HCT116 (cell line): ENCODE measurements at regions not wholly inside any gene's neighbourhood (a gene's known extent, or its start where the extent isn't known, plus 50 kb on each side); places are given as distances from the start of the nearest gene placed in this dataset.

Source experiments
- ATAC-seq: fragments of 200-7000 bp; cut with Tn5 transposase; 2 replicates; pipeline ENCODE4 v1.9.1; 2020; ENCODE audit warnings: mild to moderate bottlenecking, moderate library complexity
- BruUV-seq: library from RNA; stranded (reverse); fragments of 400-500 nt; replicated peaks from 2 replicates; lab custom pipeline; 2021; lab: Mats Ljungman, UMichigan
- CTCF ChIA-PET: fragments of 300-600 bp; sonication (Branson Sonifier 250); formaldehyde crosslinking; loops from one replicate; lab custom pipeline; 2021; ENCODE audit warnings: antibody characterized with exemption; lab: Charles Lee
- POLR2A ChIA-PET: fragments of 300-600, 350-600 bp; sonication (Branson Sonifier 250); formaldehyde crosslinking; loops from one replicate; lab custom pipeline; 2021; ENCODE audit warnings: antibody characterized with exemption; lab: Charles Lee
- RAD21 ChIA-PET, 2 experiments: fragments of 300-600 bp; sonication (Branson Sonifier 250); formaldehyde crosslinking; loops; one replicate each; lab custom pipeline; 2023; ENCODE audit warnings: low total read pairs in 2 of 2; ENCODE audit not compliant: uncharacterized antibody in 2 of 2, unreplicated experiment in 2 of 2, low non-redundant PET in 1 of 2; lab: Charles Lee
- DNase-seq: peaks from one replicate; pipeline ENCODE4 v3.0.0-alpha.2; 2010; ENCODE audit warnings: low read depth, low spot score
- H2AFZ ChIP-seq: fragments of 200-600 bp; shearing (Covaris generic), sonication (generic); 2 replicates; pipeline ENCODE4 v1.6.1; 2017; ENCODE audit warnings: low read depth, mixed run types, mixed read lengths, antibody characterized with exemption, low read length; ENCODE audit not compliant: poor library complexity, severe bottlenecking
- H3K27ac ChIP-seq: 2 replicates; pipeline ENCODE4 v1.5.1; 2012; ENCODE audit warnings: low read depth, low read length
- H3K27me3 ChIP-seq: fragments of 200-600 bp; sonication (generic); 2 replicates; pipeline ENCODE4 v1.6.1; 2016; ENCODE audit warnings: mixed run types, low read length, mixed read lengths; ENCODE audit not compliant: insufficient read depth
- H3K36me3 ChIP-seq, 2 experiments: fragments of 200-500 bp in 1 of 2; fragments of 200-600 bp in 1 of 2; sonication (Bioruptor generic) in 1 of 2; sonication (generic) in 1 of 2; 2 replicates each; pipeline versions ENCODE4 v1.5.1 to v1.6.1; 2014 to 2016; ENCODE audit warnings: low read length in 2 of 2, inconsistent platforms in 1 of 2, mixed read lengths in 1 of 2, mixed run types in 1 of 2; ENCODE audit not compliant: insufficient read depth in 2 of 2, control insufficient read depth in 1 of 2
- H3K4me1 ChIP-seq, 2 experiments: fragments of 200-600 bp in 1 of 2; sonication (generic) in 1 of 2; 2 replicates each; pipeline versions ENCODE4 v1.5.1 to v1.6.1; 2012 to 2017; ENCODE audit warnings: low read length in 2 of 2, inconsistent platforms in 1 of 2, mild to moderate bottlenecking in 1 of 2, mixed read lengths in 1 of 2, mixed run types in 1 of 2, moderate library complexity in 1 of 2; ENCODE audit not compliant: insufficient read depth in 2 of 2, control insufficient read depth in 1 of 2
- H3K4me2 ChIP-seq: fragments of 200-600 bp; sonication (generic); 2 replicates; pipeline ENCODE4 v1.6.1; 2017; ENCODE audit warnings: mixed run types, low read length, mixed read lengths
- H3K4me3 ChIP-seq, 2 experiments: fragments of 200-600 bp in 1 of 2; sonication (generic) in 1 of 2; replicated peaks in 1 of 2; 2 replicates each; pipeline ENCODE4 v1.5.1; 2011 to 2016; ENCODE audit warnings: low read length in 2 of 2, control low read depth in 1 of 2, low read depth in 1 of 2, mild to moderate bottlenecking in 1 of 2, mixed read lengths in 1 of 2, mixed run types in 1 of 2
- H3K79me2 ChIP-seq: fragments of 200-600 bp; sonication (generic); 2 replicates; pipeline ENCODE4 v1.6.1; 2017; ENCODE audit warnings: mild to moderate bottlenecking, mixed run types, low read length, moderate library complexity, mixed read lengths; ENCODE audit not compliant: insufficient read depth
- H3K9ac ChIP-seq: fragments of 200-600 bp; sonication (generic); 2 replicates; pipeline ENCODE4 v1.6.1; 2016; ENCODE audit warnings: low read length, mixed read lengths
- H3K9me2 ChIP-seq: fragments of 200-600 bp; sonication (generic), shearing (Covaris generic); 2 replicates; pipeline ENCODE4 v1.6.1; 2017; ENCODE audit warnings: mixed run types, mild to moderate bottlenecking, moderate library complexity; ENCODE audit not compliant: insufficient read depth
- H3K9me3 ChIP-seq, 2 experiments: fragments of 200-500 bp in 1 of 2; fragments of 200-600 bp in 1 of 2; sonication (Bioruptor generic) in 1 of 2; sonication (generic) in 1 of 2; 2 replicates each; pipeline ENCODE4 v1.6.1; 2014 to 2017; ENCODE audit warnings: low read length in 2 of 2, mixed read lengths in 2 of 2, inconsistent platforms in 1 of 2, low read depth in 1 of 2, mild to moderate bottlenecking in 1 of 2, mixed run types in 1 of 2, moderate library complexity in 1 of 2; ENCODE audit not compliant: control insufficient read depth in 1 of 2, insufficient read depth in 1 of 2
- H4K20me1 ChIP-seq: fragments of 200-600 bp; sonication (generic), shearing (Covaris generic); 2 replicates; pipeline ENCODE4 v1.6.1; 2017; ENCODE audit warnings: mixed run types, mild to moderate bottlenecking, moderate library complexity; ENCODE audit not compliant: insufficient read depth
- FOSL1 ChIP-seq: IDR thresholded peaks from 2 replicates; pipeline ENCODE4 v1.6.1; 2012; ENCODE audit warnings: low read depth
- POLR2A ChIP-seq: IDR thresholded peaks from 2 replicates; pipeline ENCODE4 v1.7.0; 2011; ENCODE audit warnings: borderline replicate concordance; ENCODE audit not compliant: insufficient read depth, insufficient read length; ENCODE audit errors: extremely low read depth
- SRF ChIP-seq: IDR thresholded peaks from 2 replicates; pipeline ENCODE4 v1.6.1; 2012; ENCODE audit warnings: low read depth
- YY1 ChIP-seq: IDR thresholded peaks from 2 replicates; pipeline ENCODE4 v1.6.1; 2011; ENCODE audit warnings: low read length, low read depth, moderate library complexity, mild to moderate bottlenecking; ENCODE audit not compliant: insufficient replicate concordance; ENCODE audit errors: extremely low read depth
- ZNF274 ChIP-seq: fragments of 200-500 bp; sonication (Bioruptor generic); IDR thresholded peaks from 2 replicates; pipeline ENCODE4 v1.6.1; 2014; ENCODE audit warnings: mild to moderate bottlenecking, low read depth, low read length, inconsistent platforms
- intact Hi-C: fragments of 100-400 bp; cut with micrococcal nuclease; formaldehyde crosslinking; loops from 2 replicates; pipeline ENCODE4 v1.10.0; 2022
- TF ChIP-seq, protein P1 (sequence below): IDR thresholded peaks from 2 replicates; pipeline ENCODE4 v1.6.1; 2012; ENCODE audit warnings: low read depth
- TF ChIP-seq, protein P2 (sequence below): IDR thresholded peaks from 2 replicates; pipeline ENCODE4 v1.6.1; 2012

DNA sequence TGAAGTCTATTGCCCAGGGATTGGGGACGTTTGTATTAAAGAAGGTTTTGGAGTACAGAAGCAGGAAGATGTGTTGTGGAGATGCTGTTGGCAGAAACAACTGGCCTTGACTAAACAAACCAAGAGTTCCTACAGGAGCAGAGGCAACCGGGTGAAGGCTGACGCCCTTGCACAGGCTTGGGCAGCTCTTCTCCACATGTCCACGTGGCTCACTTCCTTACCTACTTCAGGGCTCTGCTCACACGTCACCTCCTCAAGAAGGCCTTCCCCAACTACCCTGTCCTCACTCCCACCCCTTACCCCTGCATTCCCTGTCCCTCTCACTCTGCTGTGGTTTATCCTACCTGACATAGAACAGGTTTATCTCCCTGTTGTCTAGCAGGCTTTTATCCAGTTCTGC, 59.9 kb upstream of the JAZF1 start:
- intact Hi-C loops = no loop called here
- no peak overlapping the region for H3K4me2 ChIP-seq
- no TSS peak for BruUV-seq
- no peak overlapping the region for H2AFZ ChIP-seq
- ATAC-seq (no peak), DNase-seq (no peak)
- no peak overlapping the region for H3K9ac ChIP-seq
- ChIA-PET CTCF (no interaction called here), RAD21 (no interaction called here), POLR2A (no interaction called here)
- no peak overlapping the region for H3K27ac ChIP-seq
- H3K4me3 ChIP-seq = no peak overlapping the region
- no peaks in the 10 kb centered on the region for H3K36me3 ChIP-seq
- H3K79me2 ChIP-seq = no peaks in the 10 kb centered on the region
- no peaks in the 10 kb centered on the region for H3K27me3 ChIP-seq
- H3K9me2 ChIP-seq = no peaks in the 10 kb centered on the region
- no peaks in the 10 kb centered on the region for H3K4me1 ChIP-seq
- H3K9me3 ChIP-seq = no peaks in the 10 kb centered on the region
- H4K20me1 ChIP-seq = no peaks in the 10 kb centered on the region
- TF ChIP-seq, protein P1, sequence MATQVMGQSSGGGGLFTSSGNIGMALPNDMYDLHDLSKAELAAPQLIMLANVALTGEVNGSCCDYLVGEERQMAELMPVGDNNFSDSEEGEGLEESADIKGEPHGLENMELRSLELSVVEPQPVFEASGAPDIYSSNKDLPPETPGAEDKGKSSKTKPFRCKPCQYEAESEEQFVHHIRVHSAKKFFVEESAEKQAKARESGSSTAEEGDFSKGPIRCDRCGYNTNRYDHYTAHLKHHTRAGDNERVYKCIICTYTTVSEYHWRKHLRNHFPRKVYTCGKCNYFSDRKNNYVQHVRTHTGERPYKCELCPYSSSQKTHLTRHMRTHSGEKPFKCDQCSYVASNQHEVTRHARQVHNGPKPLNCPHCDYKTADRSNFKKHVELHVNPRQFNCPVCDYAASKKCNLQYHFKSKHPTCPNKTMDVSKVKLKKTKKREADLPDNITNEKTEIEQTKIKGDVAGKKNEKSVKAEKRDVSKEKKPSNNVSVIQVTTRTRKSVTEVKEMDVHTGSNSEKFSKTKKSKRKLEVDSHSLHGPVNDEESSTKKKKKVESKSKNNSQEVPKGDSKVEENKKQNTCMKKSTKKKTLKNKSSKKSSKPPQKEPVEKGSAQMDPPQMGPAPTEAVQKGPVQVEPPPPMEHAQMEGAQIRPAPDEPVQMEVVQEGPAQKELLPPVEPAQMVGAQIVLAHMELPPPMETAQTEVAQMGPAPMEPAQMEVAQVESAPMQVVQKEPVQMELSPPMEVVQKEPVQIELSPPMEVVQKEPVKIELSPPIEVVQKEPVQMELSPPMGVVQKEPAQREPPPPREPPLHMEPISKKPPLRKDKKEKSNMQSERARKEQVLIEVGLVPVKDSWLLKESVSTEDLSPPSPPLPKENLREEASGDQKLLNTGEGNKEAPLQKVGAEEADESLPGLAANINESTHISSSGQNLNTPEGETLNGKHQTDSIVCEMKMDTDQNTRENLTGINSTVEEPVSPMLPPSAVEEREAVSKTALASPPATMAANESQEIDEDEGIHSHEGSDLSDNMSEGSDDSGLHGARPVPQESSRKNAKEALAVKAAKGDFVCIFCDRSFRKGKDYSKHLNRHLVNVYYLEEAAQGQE = no peak
- TF ChIP-seq, protein P2, sequence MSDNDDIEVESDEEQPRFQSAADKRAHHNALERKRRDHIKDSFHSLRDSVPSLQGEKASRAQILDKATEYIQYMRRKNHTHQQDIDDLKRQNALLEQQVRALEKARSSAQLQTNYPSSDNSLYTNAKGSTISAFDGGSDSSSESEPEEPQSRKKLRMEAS = no peak
- TF ChIP-seq YY1 (no peak), POLR2A (no peak), FOSL1 (no peak), SRF (no peak), ZNF274 (no peak)
- TF ChIP-seq, all 23 proteins: peak for 0
